Nephron progenitor cell (in vitro differentiated cells): ENCODE measurements at regions not wholly inside any gene's neighbourhood (a gene's known extent, or its start where the extent isn't known, plus 50 kb on each side); places are given as distances from the start of the nearest gene placed in this dataset.

ENCODE experiments used
- DNase-seq: peaks from one replicate; pipeline ENCODE4 v3.0.0; 2021
- H3K27ac Mint-ChIP-seq: 2 replicates; pipeline ENCODE4 v1.8.0; 2021; ENCODE audit warnings: mild to moderate bottlenecking, moderate library complexity, mixed read lengths
- H3K27me3 Mint-ChIP-seq: 2 replicates; pipeline ENCODE4 v1.8.0; 2021; ENCODE audit warnings: mild to moderate bottlenecking, low read depth, mixed read lengths; ENCODE audit not compliant: poor library complexity
- H3K36me3 Mint-ChIP-seq: 2 replicates; pipeline ENCODE4 v1.8.0; 2021; ENCODE audit warnings: low read depth, mixed read lengths
- H3K4me1 Mint-ChIP-seq: 2 replicates; pipeline ENCODE4 v1.8.0; 2021; ENCODE audit warnings: mixed read lengths
- H3K4me3 Mint-ChIP-seq: 2 replicates; pipeline ENCODE4 v1.8.0; 2021; ENCODE audit warnings: mild to moderate bottlenecking, moderate library complexity, mixed read lengths
- H3K9me3 Mint-ChIP-seq: 2 replicates; pipeline ENCODE4 v1.8.0; 2021; ENCODE audit warnings: mild to moderate bottlenecking, moderate library complexity, mixed read lengths
- CTCF ChIP-seq: fragments of 200-600 bp; sonication (generic); IDR thresholded peaks from 2 replicates; pipeline ENCODE4 v1.5.0; 2021; ENCODE audit warnings: antibody characterized with exemption

DNA sequence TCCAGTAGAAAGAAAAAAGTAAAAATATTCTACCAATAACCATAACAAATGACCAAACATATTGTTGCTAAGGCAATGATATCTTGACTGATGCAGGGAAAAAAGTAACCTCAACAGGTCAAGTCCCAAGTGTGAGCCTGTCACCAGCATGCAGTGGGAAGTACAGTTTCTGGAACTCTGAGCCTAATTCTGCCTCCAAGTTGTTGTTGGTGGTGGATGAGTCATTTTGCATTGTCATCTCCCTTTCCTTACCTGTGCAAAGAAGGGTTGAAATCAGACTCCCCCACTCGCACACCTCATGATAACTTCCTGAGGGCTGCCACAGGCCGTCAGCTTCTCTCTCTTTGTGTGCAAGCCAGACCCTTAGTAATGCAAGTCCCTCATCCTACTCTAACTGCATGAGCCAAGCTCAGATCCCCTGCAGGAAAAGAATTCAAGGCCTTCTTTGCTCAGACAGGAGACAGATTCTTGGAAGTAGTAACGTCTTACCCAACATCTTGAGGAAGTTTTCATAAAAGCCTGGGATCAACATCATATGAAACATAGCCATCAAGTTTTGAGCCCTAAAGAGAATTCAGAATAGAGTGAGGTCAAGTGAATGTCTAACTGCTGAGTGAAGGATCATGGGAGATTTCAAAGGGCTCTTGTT is 207.6 kb upstream of the FOXA2 start:
- Mint-ChIP-seq H3K27ac (no peak overlapping the region), H3K9me3 (peaks cover under 1% of the 10 kb centered on the region), H3K36me3 (no peaks in the 10 kb centered on the region), H3K4me1 (peaks cover 17% of the 10 kb centered on the region), H3K4me3 (no peak overlapping the region), H3K27me3 (no peaks in the 10 kb centered on the region)
- no peak for TF ChIP-seq CTCF
- no peak for DNase-seq

DNA sequence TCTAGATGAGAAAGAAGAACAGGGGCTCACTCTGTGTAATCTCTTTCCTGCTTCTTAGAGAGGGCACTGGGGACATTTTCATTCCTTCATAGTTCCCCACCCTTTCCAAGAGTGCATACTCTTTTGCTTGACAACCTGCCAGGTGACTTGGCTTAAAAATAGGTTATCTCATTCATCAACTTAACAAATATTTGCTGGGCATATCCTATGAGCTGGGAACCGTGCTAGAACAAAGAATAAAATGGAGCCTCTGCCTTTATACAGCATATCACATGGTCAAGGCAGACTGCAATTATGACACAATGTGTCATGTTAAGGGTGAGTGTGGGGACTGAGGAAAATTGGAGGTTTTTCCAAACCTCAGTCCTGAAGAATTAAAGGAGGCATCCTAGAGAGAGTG is 209.8 kb upstream of the FOXA2 start:
- Mint-ChIP-seq H3K27ac (no peak overlapping the region), H3K4me1 (peaks cover 17% of the 10 kb centered on the region), H3K36me3 (no peaks in the 10 kb centered on the region), H3K27me3 (no peaks in the 10 kb centered on the region), H3K9me3 (peaks cover 3% of the 10 kb centered on the region), H3K4me3 (no peak overlapping the region)
- DNase-seq = no peak
- TF ChIP-seq CTCF = no peak

GRCh38 chr20:22795433-22795832 is 211.1 kb upstream of the FOXA2 start:
- Mint-ChIP-seq H3K9me3 (peaks cover 3% of the 10 kb centered on the region), H3K27ac (peak overlapping the region; percentile 12), H3K27me3 (peaks cover 2% of the 10 kb centered on the region), H3K36me3 (no peaks in the 10 kb centered on the region), H3K4me1 (peaks cover 21% of the 10 kb centered on the region), H3K4me3 (no peak overlapping the region)
- no peak for TF ChIP-seq CTCF
- no peak for DNase-seq

- peaks cover 3% of the 10 kb centered on the region for H3K9me3 Mint-ChIP-seq
- no peak overlapping the region for H3K27ac Mint-ChIP-seq
- H3K4me3 Mint-ChIP-seq = no peak overlapping the region
- peaks cover 4% of the 10 kb centered on the region for H3K27me3 Mint-ChIP-seq
- TF ChIP-seq CTCF = no peak
- H3K36me3 Mint-ChIP-seq = no peaks in the 10 kb centered on the region
- DNase-seq = no peak
- H3K4me1 Mint-ChIP-seq = peaks cover 25% of the 10 kb centered on the region
These were observed 211.5 kb upstream of the FOXA2 start for GRCh38 chr20:22795871-22796270.

DNA sequence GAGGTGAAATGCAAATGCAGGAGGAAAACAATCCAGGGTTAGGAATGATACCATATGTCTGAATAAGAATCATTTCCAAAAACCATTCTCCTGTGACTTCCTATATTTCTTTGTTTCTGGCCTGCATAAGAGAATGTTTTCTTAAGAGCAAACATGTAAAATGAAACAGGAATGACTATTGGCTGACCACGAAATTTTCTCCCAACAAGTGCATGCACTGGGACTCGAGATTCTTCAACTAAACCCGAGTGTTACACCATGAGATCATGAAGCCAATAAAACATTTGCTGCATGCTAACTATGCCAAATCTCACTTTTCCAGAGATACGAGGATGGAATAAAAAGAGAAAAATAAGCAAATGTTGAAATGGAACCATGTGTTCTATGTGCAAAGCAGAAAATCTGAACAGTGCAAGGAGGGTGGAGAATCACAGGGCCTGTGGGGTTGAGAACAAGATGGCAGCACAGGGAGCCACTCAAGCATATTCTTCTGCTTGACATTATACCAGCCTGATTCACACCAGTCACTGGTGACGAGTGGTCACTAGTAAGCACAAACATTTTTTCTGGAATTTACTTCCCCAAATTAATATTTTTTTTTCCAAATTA is 212.2 kb upstream of the FOXA2 start:
- Mint-ChIP-seq H3K9me3 (peaks cover 3% of the 10 kb centered on the region), H3K4me3 (no peak overlapping the region), H3K27ac (no peak overlapping the region), H3K36me3 (no peaks in the 10 kb centered on the region), H3K27me3 (peaks cover 4% of the 10 kb centered on the region), H3K4me1 (peaks cover 32% of the 10 kb centered on the region)
- no peak for DNase-seq
- no peak for TF ChIP-seq CTCF

DNA sequence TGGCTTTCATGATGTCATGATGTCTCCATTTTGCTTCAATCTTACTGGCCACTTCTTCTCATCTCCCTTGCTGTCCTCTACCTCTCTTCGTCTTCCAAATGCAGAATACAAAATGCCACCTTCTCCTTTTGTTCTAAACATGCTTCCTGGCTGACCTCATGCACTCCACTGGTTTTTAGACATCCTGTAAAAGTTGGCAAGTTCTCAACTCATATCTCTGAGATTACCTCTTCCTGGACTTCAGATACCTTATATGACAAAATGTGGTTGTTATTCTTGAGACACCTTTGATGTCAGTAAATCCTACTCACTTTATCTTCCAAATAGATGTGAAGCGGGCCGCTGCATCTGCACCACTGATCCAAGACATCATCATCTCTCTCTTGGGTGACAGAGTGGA is 212.7 kb upstream of the FOXA2 start:
- Mint-ChIP-seq H3K4me1 (peaks cover 37% of the 10 kb centered on the region), H3K9me3 (peaks cover 3% of the 10 kb centered on the region), H3K4me3 (no peak overlapping the region), H3K27me3 (peaks cover 4% of the 10 kb centered on the region), H3K27ac (no peak overlapping the region), H3K36me3 (no peaks in the 10 kb centered on the region)
- TF ChIP-seq CTCF = no peak
- no peak for DNase-seq
